ENCODE measurements at regions not wholly inside any gene's neighbourhood (a gene's known extent, or its start where the extent isn't known, plus 50 kb on each side); places are given as distances from the start of the nearest gene placed in this dataset.

DNA sequence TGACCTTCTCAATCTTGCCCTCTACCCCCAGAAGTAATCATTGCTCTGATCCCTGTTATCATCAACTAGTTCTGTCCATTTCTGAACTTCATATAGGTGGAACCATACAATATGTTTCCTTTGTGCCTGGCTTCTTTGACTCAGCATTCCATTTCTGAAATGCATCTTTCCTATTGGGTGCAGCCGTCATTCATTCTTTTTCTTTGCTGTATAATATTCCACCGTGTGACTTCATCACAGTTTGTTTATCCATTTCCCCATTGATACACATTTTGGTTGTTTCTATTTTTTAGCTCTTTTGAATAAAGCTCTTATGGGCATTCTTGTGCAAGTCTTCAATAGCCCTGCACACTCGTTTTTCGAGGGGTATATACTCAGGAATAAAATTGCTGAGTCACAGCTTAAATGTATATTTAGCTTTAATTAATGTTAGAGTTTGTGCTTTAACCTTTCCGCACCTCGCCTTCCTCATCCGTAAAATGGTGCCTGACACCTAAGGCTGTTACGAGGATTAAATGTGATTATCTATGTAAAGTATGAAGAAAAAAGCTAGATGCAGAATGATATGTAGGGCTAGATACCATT, 491.6 kb downstream of the MIAT start:
- DNase-seq (ENCODE audit: low read depth) = no peak

DNA sequence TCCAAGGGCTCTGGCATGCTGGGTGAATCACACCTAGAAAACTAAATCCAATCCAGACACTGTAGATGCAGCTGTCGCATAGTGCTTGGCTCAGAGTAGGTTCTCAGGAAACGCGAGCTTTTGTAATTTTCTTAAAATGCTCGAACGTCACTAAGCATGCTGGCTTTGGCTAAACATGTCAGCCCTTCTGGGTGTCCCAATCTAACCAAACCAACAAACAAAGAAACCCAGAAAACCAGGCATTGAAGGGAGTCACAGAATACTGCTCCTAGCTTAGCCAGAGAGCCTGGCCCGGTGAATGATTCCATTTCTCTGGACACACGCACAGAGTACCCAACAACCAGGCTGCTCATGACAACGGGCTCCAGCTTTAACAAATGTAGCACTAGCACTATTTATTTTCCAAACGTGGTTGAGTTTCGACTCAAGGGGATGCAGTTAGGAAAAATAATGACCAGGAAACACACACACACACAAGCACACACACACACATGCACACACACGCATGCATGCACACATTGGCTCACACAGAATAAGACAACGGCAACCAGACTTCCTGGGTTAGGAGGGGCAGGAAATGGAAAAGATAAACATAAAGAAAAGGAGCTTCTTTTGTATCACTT, 492.6 kb downstream of the MIAT start:
- no peak for DNase-seq (ENCODE audit: low read depth)

DNA sequence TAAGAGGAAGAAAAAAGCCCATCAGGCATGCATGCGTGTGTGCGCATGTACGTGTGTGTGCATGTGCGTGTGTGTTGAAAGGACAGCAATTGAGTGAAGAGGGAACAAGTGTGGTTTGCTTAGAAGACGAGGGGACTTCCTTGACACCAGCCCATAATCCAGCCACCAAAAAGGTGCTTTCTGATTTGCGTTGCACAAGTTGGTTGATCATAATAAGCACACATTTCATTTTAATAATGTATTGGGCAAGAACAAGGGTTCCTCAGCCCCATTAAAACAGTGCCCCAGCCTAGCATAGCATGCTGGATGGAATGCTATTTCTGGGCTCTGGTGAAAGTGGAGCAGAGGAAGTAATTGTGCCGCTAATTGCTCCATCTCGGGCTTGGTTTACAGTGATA, 493.2 kb downstream of the MIAT start:
- DNase-seq (ENCODE audit: low read depth) = no peak

DNA sequence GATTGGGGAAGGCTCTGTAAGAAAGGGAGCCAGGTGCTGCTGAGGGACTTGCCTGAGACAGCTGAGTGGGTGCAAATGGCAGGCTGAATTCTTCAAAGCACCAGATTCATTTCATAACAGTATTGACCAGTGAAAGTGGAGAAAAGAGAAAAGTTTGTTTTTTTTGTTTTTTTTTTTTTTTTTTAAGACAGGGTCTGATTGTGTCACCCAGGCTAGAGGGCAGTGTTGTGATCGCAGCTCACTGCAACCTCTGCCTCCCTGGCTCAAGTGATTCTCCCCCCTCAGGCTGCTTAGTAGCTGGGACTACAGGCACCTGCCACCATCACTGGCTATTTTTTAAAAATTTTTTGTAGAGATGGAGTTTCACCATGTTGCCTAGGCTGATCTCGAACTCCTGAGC, 494.0 kb downstream of the MIAT start:
- DNase-seq (ENCODE audit: low read depth) = no peak

DNA sequence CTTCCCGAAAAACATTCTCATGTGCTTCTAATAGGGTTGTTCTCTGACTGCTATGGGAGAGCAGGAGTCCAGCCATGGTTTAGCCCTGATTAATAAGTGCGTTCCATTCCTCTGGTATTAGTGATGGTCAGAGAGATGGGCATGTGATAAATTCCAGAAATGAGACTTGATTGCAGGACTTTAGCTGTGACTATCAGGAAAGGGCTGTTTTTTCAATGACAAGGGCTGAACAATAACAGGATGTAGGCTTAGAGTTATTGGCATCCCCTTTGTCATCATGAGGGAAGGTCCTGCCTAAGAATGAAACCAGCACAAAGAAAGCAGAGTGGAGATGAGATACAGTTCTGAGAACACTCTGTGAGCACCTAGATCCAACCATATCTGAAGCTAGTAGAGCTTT, 494.6 kb downstream of the MIAT start:
- DNase-seq (ENCODE audit: low read depth) = no peak

DNA sequence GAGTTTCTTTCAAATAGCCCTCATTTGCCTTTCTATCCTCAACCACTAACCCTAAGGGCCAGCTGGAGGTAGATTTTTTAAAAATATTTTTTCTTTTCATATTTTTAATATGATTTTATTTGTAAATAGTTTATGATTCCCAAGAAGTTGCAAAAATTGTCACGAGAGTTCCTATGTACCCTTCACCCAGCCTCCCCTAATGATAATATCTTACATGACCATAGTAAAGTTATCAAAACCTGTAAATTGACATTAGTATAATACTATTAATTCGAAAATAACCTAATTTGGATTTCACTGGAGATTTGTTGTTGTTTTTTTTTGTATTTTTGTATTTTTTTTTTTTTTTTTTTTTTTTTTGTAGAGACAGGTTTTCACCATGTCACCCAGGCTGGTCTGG, 495.5 kb downstream of the MIAT start:
- no peak for DNase-seq (ENCODE audit: low read depth)

DNA sequence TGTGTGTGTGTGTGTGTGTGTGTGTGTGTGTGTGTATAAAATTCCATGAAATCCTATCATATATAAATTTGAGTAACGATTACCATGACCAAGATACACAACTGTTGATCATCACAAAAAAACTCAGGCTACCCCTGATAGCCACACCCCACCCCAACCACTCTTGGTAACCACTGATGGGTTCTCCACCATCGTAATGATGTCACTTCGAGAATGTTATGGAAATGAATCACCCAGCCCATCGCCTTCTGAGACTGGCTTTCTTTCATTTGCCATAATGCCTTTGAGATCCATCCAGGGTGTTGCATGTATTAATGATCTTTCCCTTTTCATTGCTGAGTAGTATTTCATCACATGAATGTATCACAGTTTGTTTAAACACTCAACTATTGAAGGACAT, 496.0 kb downstream of the MIAT start:
- no peak for DNase-seq (ENCODE audit: low read depth)

DNA sequence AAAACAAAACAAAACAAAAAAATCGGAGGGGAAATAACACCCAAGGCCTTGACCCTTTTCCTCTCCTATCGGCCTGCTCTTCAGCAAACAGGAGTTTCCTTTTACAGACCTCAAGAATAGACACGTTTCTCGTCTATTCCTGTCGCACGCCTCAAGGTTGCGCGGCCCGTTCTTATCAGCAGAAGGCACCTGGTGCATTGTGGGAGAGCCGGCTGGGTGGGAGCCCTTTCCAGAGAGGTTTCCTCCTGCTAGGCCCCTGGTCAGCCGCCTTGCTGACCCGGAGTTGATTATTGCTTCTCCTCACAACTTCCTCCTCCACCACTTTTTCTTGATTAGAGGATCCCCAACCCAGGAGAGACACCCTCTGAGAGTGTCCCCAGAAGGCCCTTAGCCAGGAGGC, 497.3 kb downstream of the MIAT start:
- DNase-seq (ENCODE audit: low read depth) = no peak

DNA sequence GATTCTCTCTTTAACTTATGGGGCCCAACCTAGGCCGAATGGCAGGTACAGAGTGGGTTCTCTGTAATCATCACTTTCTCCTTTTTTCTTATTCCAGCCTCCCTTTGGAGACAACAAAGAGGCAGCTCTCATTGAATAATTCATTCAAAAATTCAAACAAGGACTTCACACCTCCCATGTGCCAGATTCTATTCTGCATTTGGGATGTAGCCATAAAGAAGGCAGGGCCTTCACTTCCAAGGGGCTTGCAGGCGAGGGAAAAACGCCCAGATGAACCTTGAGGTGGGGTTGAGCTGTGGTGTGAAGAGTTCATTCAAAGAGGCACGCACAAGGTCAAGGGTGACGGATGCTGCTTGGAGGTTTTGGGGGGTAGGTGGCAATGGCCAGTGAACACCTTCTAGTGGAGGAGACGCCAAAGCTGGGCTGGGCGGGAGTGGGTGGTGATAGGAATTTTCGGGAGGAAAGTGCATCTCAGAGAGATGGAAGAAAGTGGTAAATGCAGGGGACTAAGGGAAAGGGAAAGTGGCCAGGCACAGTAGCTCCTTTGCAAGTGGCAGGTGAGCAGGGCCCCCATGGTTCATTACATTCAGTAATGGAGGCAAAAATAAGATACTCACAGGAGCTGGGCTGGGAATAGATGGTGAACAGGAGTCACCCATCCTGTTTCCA, 499.6 kb downstream of the MIAT start:
- DNase-seq (ENCODE audit: low read depth) = no peak

GRCh38 chr22:27157666-27158370, 500.4 kb downstream of the MIAT start:
- DNase-seq (ENCODE audit: low read depth) = no peak

GRCh38 chr22:27159016-27159415, 501.6 kb downstream of the MIAT start:
- DNase-seq (ENCODE audit: low read depth) = no peak

DNA sequence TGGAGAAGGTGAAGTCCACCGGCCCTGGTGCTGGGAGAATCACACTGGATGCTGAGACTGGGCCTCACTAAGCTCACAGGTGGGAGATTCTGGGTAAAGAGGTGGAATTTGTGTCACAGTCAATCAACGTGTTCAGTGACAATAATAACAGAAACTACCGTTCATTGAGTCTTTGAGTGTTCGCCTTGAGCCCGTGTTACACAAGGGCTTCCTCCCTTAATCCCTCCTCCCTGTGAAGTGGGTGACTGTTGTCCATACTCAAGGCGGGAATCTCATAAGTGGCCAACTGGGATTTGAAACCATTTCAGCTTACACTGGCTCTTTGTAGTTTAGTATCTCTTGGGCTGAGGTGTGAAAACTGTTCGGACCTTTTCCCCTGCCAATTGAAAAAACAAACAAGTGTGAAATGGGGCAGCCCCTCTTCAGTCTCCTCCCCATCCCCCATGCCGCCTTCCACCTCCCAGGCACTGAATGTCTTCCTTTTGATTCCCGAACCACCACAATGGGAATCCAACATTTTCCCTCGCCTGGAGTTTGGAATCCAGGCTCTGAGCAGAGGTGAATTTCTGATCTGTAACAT, 502.4 kb downstream of the MIAT start:
- no peak for DNase-seq (ENCODE audit: low read depth)

DNA sequence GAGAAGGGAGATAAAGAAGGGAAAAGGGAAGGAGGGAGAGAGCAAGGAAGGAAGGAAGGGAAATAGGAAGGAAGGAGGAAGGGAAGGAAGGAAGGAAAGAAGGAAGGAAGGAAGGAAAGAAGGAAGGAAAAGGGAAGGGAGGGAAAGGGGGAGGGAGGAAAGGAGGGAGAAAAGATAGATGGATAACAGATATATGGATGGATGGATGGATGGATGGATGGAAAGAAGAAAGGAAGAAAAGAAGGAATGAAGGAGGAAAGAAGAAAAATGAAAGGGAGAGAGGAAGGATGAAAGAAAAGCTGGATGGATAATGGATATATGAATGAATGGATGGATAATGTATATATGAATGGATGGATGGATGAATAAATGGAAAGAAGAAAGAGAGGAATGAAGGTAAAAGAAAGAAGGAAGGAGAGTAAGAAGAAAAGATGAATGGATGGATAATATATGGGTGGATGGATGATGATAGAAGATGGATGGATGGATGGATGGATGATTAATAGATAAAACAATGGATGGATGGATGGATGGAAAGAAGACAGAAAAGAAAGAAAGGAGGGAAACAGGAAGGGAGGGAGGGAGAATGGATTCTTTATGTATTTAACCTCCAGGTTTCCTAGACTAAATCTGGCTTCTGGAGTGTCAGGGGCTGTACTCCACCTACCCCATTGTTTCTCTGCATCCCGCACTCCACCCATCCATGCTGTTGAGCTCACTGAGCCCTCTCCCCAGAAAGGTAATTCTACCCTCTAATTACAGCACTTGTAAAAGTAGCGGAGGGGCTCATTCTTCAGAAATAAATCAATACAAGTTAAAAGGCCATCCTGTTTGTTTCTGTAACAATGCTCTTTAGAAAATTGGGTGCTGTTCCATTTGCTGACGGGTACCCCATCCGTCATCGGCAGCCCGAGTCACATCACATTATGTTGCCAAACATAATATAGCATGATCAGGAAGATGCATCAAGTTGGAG, 506.1 kb downstream of the MIAT start:
- no peak for DNase-seq (ENCODE audit: low read depth)

DNA sequence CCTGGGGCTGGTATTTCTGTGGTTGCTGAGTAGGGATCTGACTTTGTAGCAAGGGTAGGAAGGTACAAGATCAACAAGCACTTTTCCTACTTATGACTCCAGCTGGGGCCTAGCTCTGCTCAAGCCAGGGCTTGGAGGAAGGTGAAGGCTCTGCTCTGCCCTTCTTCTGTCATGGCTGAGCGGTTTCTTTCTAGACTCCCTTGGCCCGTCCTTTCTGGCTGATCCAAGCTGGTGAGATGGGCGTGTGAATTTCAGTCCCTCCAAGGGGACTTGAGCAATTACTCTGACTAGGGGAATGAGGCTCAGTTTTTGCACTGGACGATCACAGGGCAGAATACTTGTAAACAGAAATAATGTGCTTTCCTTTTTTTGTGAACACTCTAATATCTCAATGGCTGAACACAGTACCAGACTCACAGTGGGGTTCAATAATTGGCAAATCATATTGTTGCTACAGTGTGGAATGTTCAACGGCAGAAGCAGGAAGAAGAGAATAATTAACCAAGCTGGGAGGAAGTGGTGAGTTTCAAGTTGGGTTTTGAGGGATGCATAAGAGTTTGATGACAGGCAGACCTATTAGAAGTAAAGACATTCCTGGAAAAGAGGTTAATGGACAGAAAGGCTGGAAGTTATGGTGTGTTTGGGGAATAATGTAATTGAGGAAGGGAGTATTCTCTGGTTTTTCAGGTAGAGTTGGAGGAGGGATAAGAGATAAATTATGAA, 507.6 kb downstream of the MIAT start:
- DNase-seq (ENCODE audit: low read depth) = no peak

- no peak for DNase-seq (ENCODE audit: low read depth)
Observed at GRCh38 chr22:27168681-27169080, 511.3 kb downstream of the MIAT start.

DNA sequence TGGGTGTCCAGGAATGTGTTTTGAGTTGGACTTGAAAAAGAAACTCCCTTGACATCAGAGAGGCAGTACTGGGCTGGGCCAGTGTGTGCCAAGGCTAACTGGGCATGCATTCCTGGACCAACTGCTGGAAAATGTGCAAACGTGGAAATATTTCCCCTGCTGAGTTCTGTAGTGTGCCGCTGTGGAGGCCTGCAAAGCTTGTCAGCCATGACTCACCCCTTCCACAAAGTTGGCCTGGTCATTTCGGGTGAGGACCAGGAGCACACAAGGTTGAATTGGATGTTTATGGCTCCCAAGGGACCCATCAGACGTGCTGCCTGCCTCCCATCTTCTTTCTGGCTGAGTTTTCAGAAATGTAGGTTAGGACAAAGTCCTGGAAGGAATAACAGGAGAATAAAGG, 513.1 kb downstream of the MIAT start:
- DNase-seq (ENCODE audit: low read depth) = no peak

DNA sequence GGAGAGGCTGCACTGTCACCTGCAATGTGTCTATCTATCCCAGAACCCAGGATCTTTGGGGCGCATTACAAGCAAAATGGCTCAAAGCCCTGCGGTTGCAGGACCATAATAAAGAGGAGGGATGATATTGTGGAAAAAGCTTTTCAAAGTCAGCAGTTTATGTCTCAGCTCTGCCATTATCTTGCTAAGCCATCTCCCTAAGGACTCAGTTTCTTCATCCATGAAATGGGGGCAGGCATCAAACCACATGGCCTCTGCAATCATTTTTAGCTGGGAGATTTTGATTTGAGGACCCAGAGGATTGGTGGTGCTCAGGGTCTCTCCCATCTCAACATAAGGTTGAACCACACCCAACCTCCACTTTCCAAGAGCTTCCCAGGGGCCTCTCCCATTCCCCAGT, 513.8 kb downstream of the MIAT start:
- no peak for DNase-seq (ENCODE audit: low read depth)

GRCh38 chr22:27173530-27173929, 516.1 kb downstream of the MIAT start:
- no peak for DNase-seq (ENCODE audit: low read depth)

GRCh38 chr22:27175021-27175838, 517.8 kb downstream of the MIAT start:
- DNase-seq (ENCODE audit: low read depth) = no peak

DNA sequence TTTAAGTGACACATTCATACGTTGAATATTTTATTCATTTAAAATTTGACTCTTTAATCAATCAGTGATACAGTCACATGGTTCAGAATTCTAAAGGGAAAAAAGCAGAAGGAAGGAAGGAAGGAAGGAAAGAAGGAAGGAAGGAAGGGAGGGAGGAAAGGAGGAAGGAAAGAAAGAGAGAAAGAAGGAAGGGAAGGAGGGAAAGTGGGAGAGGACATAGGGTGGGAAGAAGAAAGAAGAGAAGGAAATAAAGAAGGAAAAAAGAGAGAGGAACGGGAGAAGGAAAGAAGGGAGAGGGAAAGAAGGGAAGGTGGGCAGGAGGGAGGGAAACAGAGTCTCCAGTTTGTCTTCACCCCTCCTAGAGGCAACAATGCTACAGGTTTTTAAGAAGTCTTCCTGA, 518.6 kb downstream of the MIAT start:
- no peak for DNase-seq (ENCODE audit: low read depth)

All from activated gamma-delta T cell treated with anti-CD3 and anti-CD28 coated beads, Interleukin-2, amount 50 U/mL, for 16 hours (primary cell).